CD14-positive monocyte (primary cell): ENCODE measurements at regions not wholly inside any gene's neighbourhood (a gene's known extent, or its start where the extent isn't known, plus 50 kb on each side); places are given as distances from the start of the nearest gene placed in this dataset.
A peak's percentile ranks its signal among the peaks of the same experiment; 100 is the strongest.

ENCODE experiments used
- DNase-seq, 3 donors: peaks; one replicate each; pipeline ENCODE4 v3.0.0-alpha.2; 2011 to 2022
- H2AFZ ChIP-seq: 2 replicates; pipeline ENCODE4 v1.6.0; 2012; ENCODE audit warnings: mild to moderate bottlenecking, low read depth, low read length, inconsistent platforms; ENCODE audit not compliant: insufficient read depth, poor library complexity, severe bottlenecking
- H3K27ac ChIP-seq, 2 donors: 1 replicate in 1 of 2; 2 replicates in 1 of 2; pipeline ENCODE4 v1.5.1; 2012 to 2013; ENCODE audit warnings: low read length in 2 of 2, control low read depth in 1 of 2, inconsistent platforms in 1 of 2, low read depth in 1 of 2, mild to moderate bottlenecking in 1 of 2
- H3K27me3 ChIP-seq, 2 donors: one replicate each; pipeline versions ENCODE4 v1.6.0 to v1.6.1; 2011 to 2013; ENCODE audit warnings: low read length in 2 of 2; ENCODE audit not compliant: control insufficient read depth in 2 of 2, insufficient read depth in 2 of 2
- H3K36me3 ChIP-seq, 2 donors: replicated peaks in 1 of 2; 1 replicate in 1 of 2; 2 replicates in 1 of 2; pipeline versions ENCODE4 v1.5.1 to v1.6.1; 2012 to 2013; ENCODE audit warnings: low read length in 2 of 2, control low read depth in 1 of 2, inconsistent platforms in 1 of 2, mild to moderate bottlenecking in 1 of 2; ENCODE audit not compliant: insufficient read depth in 2 of 2, control insufficient read depth in 1 of 2
- H3K4me1 ChIP-seq, 2 donors: 1 replicate in 1 of 2; 2 replicates in 1 of 2; pipeline versions ENCODE4 v1.5.1 to v1.6.1; 2012 to 2013; ENCODE audit warnings: low read length in 2 of 2, control low read depth in 1 of 2, inconsistent platforms in 1 of 2, mild to moderate bottlenecking in 1 of 2, moderate library complexity in 1 of 2; ENCODE audit not compliant: insufficient read depth in 2 of 2, control insufficient read depth in 1 of 2
- H3K4me2 ChIP-seq: replicated peaks from 2 replicates; pipeline ENCODE3; 2012; ENCODE audit warnings: low read length, moderate library complexity, mild to moderate bottlenecking; ENCODE audit not compliant: poor library complexity, severe bottlenecking; ENCODE audit errors: extremely low read depth
- H3K4me3 ChIP-seq, 3 experiments: fragments of 200-600 bp in 1 of 3; sonication (generic) in 1 of 3; replicated peaks in 1 of 3; 1 replicate in 2 of 3; 2 replicates in 1 of 3; pipeline ENCODE4 v1.5.1; 2011 to 2013; ENCODE audit warnings: low read length in 3 of 3, mild to moderate bottlenecking in 3 of 3, control low read depth in 2 of 3, low read depth in 2 of 3, inconsistent platforms in 1 of 3, moderate library complexity in 1 of 3
- H3K79me2 ChIP-seq: 2 replicates; pipeline ENCODE4 v1.6.0; 2012; ENCODE audit warnings: mild to moderate bottlenecking, control low read depth, inconsistent platforms, low read length, moderate library complexity; ENCODE audit not compliant: insufficient read depth
- H3K9ac ChIP-seq: 2 replicates; pipeline ENCODE4 v1.6.0; 2017; ENCODE audit warnings: low read length, mild to moderate bottlenecking; ENCODE audit not compliant: insufficient read depth, poor library complexity, severe bottlenecking
- H3K9me3 ChIP-seq, 2 donors: replicated peaks in 1 of 2; 1 replicate in 1 of 2; 2 replicates in 1 of 2; pipeline versions ENCODE4 v1.5.1 to v1.6.1; 2012 to 2013; ENCODE audit warnings: low read length in 2 of 2, control low read depth in 1 of 2; ENCODE audit not compliant: control insufficient read depth in 1 of 2, insufficient read depth in 1 of 2
- H4K20me1 ChIP-seq: 2 replicates; pipeline ENCODE4 v1.6.0; 2012; ENCODE audit warnings: mild to moderate bottlenecking, low read length, control low read depth, moderate library complexity; ENCODE audit not compliant: insufficient read depth
- H3K27ac Mint-ChIP-seq, 7 donors: one replicate each; pipeline ENCODE4 v1.8.0; 2020; ENCODE audit warnings: mild to moderate bottlenecking in 7 of 7, mixed read lengths in 7 of 7, moderate library complexity in 6 of 7, inconsistent platforms in 2 of 7
- H3K27me3 Mint-ChIP-seq, 3 donors: one replicate each; pipeline ENCODE4 v1.8.0; 2021 to 2022; ENCODE audit warnings: low read depth in 3 of 3, mild to moderate bottlenecking in 3 of 3, mixed read lengths in 3 of 3, moderate library complexity in 3 of 3, inconsistent platforms in 1 of 3
- H3K36me3 Mint-ChIP-seq, 2 donors: one replicate each; pipeline ENCODE4 v1.8.0; 2020; ENCODE audit warnings: mixed read lengths in 2 of 2, inconsistent platforms in 1 of 2, mild to moderate bottlenecking in 1 of 2
- H3K4me1 Mint-ChIP-seq: one replicate; pipeline ENCODE4 v1.8.0; 2020; ENCODE audit warnings: mild to moderate bottlenecking, mixed read lengths
- H3K4me3 Mint-ChIP-seq, 2 donors: one replicate each; pipeline ENCODE4 v1.8.0; 2020; ENCODE audit warnings: mild to moderate bottlenecking in 2 of 2, mixed read lengths in 2 of 2, moderate library complexity in 1 of 2
- H3K9me3 Mint-ChIP-seq, 7 donors: one replicate each; pipeline ENCODE4 v1.8.0; 2020 to 2022; ENCODE audit warnings: mixed read lengths in 7 of 7, mild to moderate bottlenecking in 6 of 7, moderate library complexity in 6 of 7, inconsistent platforms in 2 of 7
- WGBS: methylation state at CpG from one replicate; pipeline ENCODE4 v1.1.5; 2013; ENCODE audit warnings: missing lambda C conversion rate; ENCODE audit not compliant: insufficient coverage; 5-methylcytosine and 5-hydroxymethylcytosine counted together
- intact Hi-C, 2 donors: fragments of 100-400 bp; cut with micrococcal nuclease; formaldehyde crosslinking; loops; one replicate each; pipeline versions ENCODE4 v1.15.0 to v1.15.1; 2023
- TF ChIP-seq, protein P1 (sequence below): fragments of 200-600 bp; IDR thresholded peaks from one replicate; pipeline ENCODE4 v1.8.0; 2022; ENCODE audit warnings: antibody characterized with exemption, mild to moderate bottlenecking

GRCh38 chr6:3650959-3651697 lies 100.4 kb downstream of the PXDC1 start:
- no peaks in the 10 kb centered on the region for H3K27me3 ChIP-seq
- no peak overlapping the region for H3K27ac ChIP-seq
- H3K4me3 ChIP-seq = no peak overlapping the region
- no peak overlapping the region for H3K4me2 ChIP-seq
- peaks cover 0 to 5% (median 0%) of the 10 kb centered on the region in 7 donors for H3K9me3 Mint-ChIP-seq
- no peaks in the 10 kb centered on the region for H3K79me2 ChIP-seq
- no peak overlapping the region for H3K4me3 Mint-ChIP-seq
- H3K36me3 ChIP-seq = no peaks in the 10 kb centered on the region
- no peaks in the 10 kb centered on the region for H3K36me3 Mint-ChIP-seq
- H3K4me1 Mint-ChIP-seq = peaks cover 4% of the 10 kb centered on the region
- intact Hi-C loops = no loop called here
- TF ChIP-seq, protein P1, sequence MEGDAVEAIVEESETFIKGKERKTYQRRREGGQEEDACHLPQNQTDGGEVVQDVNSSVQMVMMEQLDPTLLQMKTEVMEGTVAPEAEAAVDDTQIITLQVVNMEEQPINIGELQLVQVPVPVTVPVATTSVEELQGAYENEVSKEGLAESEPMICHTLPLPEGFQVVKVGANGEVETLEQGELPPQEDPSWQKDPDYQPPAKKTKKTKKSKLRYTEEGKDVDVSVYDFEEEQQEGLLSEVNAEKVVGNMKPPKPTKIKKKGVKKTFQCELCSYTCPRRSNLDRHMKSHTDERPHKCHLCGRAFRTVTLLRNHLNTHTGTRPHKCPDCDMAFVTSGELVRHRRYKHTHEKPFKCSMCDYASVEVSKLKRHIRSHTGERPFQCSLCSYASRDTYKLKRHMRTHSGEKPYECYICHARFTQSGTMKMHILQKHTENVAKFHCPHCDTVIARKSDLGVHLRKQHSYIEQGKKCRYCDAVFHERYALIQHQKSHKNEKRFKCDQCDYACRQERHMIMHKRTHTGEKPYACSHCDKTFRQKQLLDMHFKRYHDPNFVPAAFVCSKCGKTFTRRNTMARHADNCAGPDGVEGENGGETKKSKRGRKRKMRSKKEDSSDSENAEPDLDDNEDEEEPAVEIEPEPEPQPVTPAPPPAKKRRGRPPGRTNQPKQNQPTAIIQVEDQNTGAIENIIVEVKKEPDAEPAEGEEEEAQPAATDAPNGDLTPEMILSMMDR = no peak
- H3K9me3 ChIP-seq = no peaks in the 10 kb centered on the region
- no peak for DNase-seq
- 85% methylated on average over 6 of the region's 15 CpGs for WGBS
- peak overlapping the region in 1 of 7 donors; percentile 52 for H3K27ac Mint-ChIP-seq
- H2AFZ ChIP-seq = no peak overlapping the region
- no peaks in the 10 kb centered on the region for H4K20me1 ChIP-seq
- H3K27me3 Mint-ChIP-seq = peaks cover 3 to 5% (median 4%) of the 10 kb centered on the region in 3 donors
- H3K9ac ChIP-seq = no peak overlapping the region
- H3K4me1 ChIP-seq = no peaks in the 10 kb centered on the region

DNA sequence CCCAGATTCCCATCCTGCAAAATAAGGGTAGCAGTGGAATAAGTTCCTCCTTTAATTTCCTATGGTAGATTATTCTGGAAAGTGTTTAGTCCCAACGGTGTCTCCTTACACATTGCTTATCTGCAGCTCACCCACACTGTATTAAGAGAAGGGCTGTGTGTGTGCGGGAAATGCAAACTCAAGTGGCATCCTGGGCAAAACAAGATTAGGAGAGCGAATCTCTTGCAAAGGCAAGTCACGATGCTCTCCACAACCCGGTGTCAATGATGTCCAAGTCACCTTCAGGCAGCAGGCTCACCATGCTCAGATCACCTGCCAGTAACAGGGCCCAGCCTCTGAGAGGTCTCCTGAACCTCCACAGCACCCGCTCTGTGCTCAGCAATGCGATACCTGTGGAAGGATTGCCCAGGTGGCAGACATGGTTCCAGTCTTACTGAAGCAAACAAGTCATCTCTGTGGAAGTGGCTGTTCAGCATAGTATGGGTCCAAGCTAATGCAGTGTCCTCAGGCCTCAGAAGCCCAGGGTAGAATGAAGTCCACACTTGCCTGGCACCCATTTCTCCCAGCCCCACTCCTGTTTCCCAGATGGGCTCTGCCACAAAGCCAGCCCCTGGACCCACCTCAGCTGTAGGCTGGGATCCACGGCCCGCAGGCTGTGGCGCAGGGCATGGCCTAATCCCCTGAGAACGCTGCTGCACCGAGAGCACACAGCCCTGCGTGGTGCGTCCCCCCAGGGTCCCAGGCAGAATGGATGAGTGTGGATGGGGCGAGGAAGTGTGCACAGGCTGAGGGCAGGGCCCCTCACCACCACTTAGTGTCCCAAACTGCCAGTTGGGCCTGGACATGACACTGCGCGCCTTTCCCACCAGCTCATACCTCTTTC lies 101.2 kb downstream of the PXDC1 start:
- WGBS = 99% methylated on average over 10 of the region's 17 CpGs
- Histone ChIP-seq H3K4me2 (no peak overlapping the region), H3K9ac (no peak overlapping the region), H4K20me1 (no peaks in the 10 kb centered on the region), H3K4me3 (no peak overlapping the region), H3K9me3 (no peaks in the 10 kb centered on the region), H3K36me3 (no peaks in the 10 kb centered on the region), H3K27ac (no peak overlapping the region), H3K27me3 (no peaks in the 10 kb centered on the region), H3K79me2 (no peaks in the 10 kb centered on the region), H2AFZ (no peak overlapping the region), H3K4me1 (no peaks in the 10 kb centered on the region)
- no peak for DNase-seq
- Mint-ChIP-seq H3K9me3 (peaks cover 0 to 3% (median 0%) of the 10 kb centered on the region in 7 donors), H3K27me3 (peaks cover 4 to 8% (median 4%) of the 10 kb centered on the region in 3 donors), H3K4me3 (no peak overlapping the region), H3K27ac (peak overlapping the region in 1 of 7 donors; percentile 18), H3K4me1 (peaks cover 4% of the 10 kb centered on the region), H3K36me3 (no peaks in the 10 kb centered on the region)
- TF ChIP-seq, protein P1 = no peak
- intact Hi-C loops = no loop called here
